ENCODE measurements at regions not wholly inside any gene's neighbourhood (a gene's known extent, or its start where the extent isn't known, plus 50 kb on each side); places are given as distances from the start of the nearest gene placed in this dataset.

DNA sequence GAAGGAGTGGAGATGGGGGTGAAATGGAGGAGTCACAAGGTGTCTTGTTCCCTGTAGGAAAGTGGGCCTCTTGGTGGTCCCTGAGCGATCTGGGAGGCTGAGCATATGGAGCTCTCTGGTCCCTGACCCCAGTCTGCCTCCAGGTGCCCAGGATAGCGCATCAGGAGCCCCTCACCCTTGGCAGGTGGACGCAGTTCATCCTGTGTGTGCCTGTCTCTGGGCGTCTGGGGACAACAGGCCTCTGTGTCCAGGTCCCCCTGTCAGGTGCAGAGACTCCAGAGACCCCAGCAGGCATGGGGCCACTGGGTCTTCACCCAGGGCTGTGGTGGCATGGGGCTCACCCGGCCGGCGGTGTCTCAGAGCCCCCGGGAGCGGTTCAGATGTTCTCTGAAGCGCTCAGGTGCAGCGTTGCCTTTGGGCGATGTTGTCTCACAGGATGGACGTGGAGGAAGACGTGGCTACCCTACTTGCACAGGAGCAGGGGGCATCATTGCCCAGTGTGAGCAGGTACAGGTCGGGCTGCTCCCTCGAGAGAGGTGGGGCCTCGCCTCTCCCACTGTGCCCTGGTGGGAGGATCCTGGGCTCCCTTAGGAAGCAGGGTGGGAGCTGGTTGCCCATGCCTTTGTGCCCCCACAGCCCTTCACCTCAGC lies 58.1 kb upstream of the TPM4 start:
- Mint-ChIP-seq H3K4me1 (ENCODE audit: low read depth) (no peaks in the 10 kb centered on the region), H3K4me3 (no peak overlapping the region), H3K27ac (no peak overlapping the region), H3K27me3 (no peaks in the 10 kb centered on the region), H3K9me3 (no peaks in the 10 kb centered on the region), H3K36me3 (ENCODE audit: low read depth) (no peaks in the 10 kb centered on the region)
- POLR2A ChIA-PET, result no interaction called here
- ATAC-seq, result no peak
- no peak for TF ChIP-seq CTCF (IDR thresholded peaks at IDR 0.05)
- intact Hi-C loops (cut with micrococcal nuclease), result no loop called here
- DNase-seq, result no peak
- CTCF ChIA-PET, result no interaction called here

- no peaks in the 10 kb centered on the region for H3K4me1 Mint-ChIP-seq (ENCODE audit: low read depth)
Measured at GRCh38 chr19:16018801-16019551, 57.3 kb upstream of the TPM4 start.

GRCh38 chr19:16019691-16020448 lies 56.4 kb upstream of the TPM4 start:
- no peak for ATAC-seq
- Mint-ChIP-seq H3K27ac (no peak overlapping the region), H3K36me3 (ENCODE audit: low read depth) (no peaks in the 10 kb centered on the region), H3K4me3 (no peak overlapping the region), H3K9me3 (no peaks in the 10 kb centered on the region), H3K4me1 (ENCODE audit: low read depth) (no peaks in the 10 kb centered on the region), H3K27me3 (no peaks in the 10 kb centered on the region)
- POLR2A ChIA-PET, result interaction anchor here (0.5 kb wide), 1 partner anchor 44 kb away, joined by 3 read pairs; no protein-coding TSS in a partner anchor
- CTCF ChIA-PET, result no interaction called here
- TF ChIP-seq CTCF (IDR thresholded peaks at IDR 0.05), result no peak
- DNase-seq, result no peak
- intact Hi-C loops (cut with micrococcal nuclease), result no loop called here

More at GRCh38 chr19:16018801-16019551, 57.3 kb upstream of the TPM4 start:
- ChIA-PET POLR2A (no interaction called here), CTCF (no interaction called here)
- intact Hi-C loops (cut with micrococcal nuclease), result no loop called here
- no peak overlapping the region for H3K4me3 Mint-ChIP-seq
- no peaks in the 10 kb centered on the region for H3K27me3 Mint-ChIP-seq
- H3K27ac Mint-ChIP-seq, result no peak overlapping the region
- no peak for DNase-seq
- TF ChIP-seq CTCF (IDR thresholded peaks at IDR 0.05), result no peak
- H3K36me3 Mint-ChIP-seq (ENCODE audit: low read depth), result no peaks in the 10 kb centered on the region
- no peak for ATAC-seq
- no peaks in the 10 kb centered on the region for H3K9me3 Mint-ChIP-seq

DNA sequence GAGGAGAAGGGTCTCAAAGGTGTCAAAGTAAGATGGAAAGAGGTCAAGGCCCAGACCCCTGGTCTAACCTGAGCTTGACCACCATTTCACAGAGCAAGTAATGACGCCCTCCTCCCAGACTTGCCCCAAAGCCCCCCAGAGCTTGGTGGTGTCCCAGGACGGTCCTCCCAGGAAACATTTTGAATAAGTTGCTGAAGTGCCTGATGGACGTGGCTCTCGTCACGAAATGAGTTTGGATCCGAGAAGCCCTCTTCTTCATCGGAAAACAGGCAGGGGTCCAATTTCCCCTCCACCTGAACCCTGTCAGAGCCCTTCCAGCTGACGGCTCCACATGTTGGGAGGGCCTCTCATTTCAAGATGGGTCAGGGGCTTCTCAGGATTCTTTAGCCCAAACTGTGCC lies 54.5 kb upstream of the TPM4 start:
- no peak overlapping the region for H3K27ac Mint-ChIP-seq
- DNase-seq, result no peak
- ATAC-seq, result no peak
- TF ChIP-seq CTCF (IDR thresholded peaks at IDR 0.05), result no peak
- intact Hi-C loops (cut with micrococcal nuclease), result no loop called here
- no peak overlapping the region for H3K4me3 Mint-ChIP-seq
- POLR2A ChIA-PET, result no interaction called here
- H3K9me3 Mint-ChIP-seq, result no peaks in the 10 kb centered on the region
- no peaks in the 10 kb centered on the region for H3K27me3 Mint-ChIP-seq
- CTCF ChIA-PET, result interaction anchor here (1.0 kb wide), 1 partner anchor 20 kb away, joined by 4 read pairs; no protein-coding TSS in a partner anchor
- no peaks in the 10 kb centered on the region for H3K36me3 Mint-ChIP-seq (ENCODE audit: low read depth)
- no peaks in the 10 kb centered on the region for H3K4me1 Mint-ChIP-seq (ENCODE audit: low read depth)

DNA sequence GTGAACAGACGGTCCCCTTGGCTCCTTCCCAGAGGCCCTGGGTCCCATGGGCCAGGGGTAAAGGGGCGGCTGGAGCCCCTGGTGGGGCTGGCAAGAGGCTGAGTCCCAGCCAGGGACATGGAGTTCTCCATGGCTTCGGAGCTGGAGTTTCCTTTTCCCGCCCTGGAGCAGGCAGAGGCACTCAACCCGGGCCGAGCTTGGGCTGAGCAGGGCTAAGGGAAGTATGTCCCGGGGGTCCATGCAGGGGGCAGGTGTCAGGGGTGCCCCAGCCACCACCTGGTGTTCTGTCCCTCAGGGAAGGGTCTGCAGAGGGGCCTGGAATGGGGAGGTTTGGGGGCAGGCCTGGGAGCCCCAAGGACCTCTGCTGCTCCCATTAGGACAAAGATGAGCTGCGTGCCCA lies 54.0 kb upstream of the TPM4 start:
- CTCF ChIA-PET, result no interaction called here
- H3K4me3 Mint-ChIP-seq, result no peak overlapping the region
- no peaks in the 10 kb centered on the region for H3K36me3 Mint-ChIP-seq (ENCODE audit: low read depth)
- no peaks in the 10 kb centered on the region for H3K27me3 Mint-ChIP-seq
- no peaks in the 10 kb centered on the region for H3K9me3 Mint-ChIP-seq
- POLR2A ChIA-PET, result no interaction called here
- H3K27ac Mint-ChIP-seq, result no peak overlapping the region
- no peak for TF ChIP-seq CTCF (IDR thresholded peaks at IDR 0.05)
- no peak for DNase-seq
- no peak for ATAC-seq
- peaks cover 4% of the 10 kb centered on the region for H3K4me1 Mint-ChIP-seq (ENCODE audit: low read depth)
- intact Hi-C loops (cut with micrococcal nuclease), result no loop called here
